IPS-20b (cell line): ENCODE measurements at regions not wholly inside any gene's neighbourhood (a gene's known extent, or its start where the extent isn't known, plus 50 kb on each side); places are given as distances from the start of the nearest gene placed in this dataset.
"Not testable (repeated sequence)": the region's sequence is repeated elsewhere in the genome, so short reads cannot be mapped to it uniquely, and the experiment has no call there.

ENCODE experiments used
- H3K27ac ChIP-seq: one replicate; pipeline ENCODE4 v1.5.1; 2013; ENCODE audit warnings: low read length
- H3K27me3 ChIP-seq: 2 replicates; pipeline ENCODE4 v1.6.1; 2013; ENCODE audit warnings: mild to moderate bottlenecking, low read length, inconsistent platforms; ENCODE audit not compliant: insufficient read depth
- H3K36me3 ChIP-seq: 2 replicates; pipeline ENCODE4 v1.6.1; 2013; ENCODE audit warnings: low read depth, mild to moderate bottlenecking, inconsistent platforms, low read length, moderate library complexity; ENCODE audit not compliant: insufficient read depth
- H3K4me1 ChIP-seq: 2 replicates; pipeline ENCODE4 v1.6.1; 2013; ENCODE audit warnings: mild to moderate bottlenecking, control low read depth, inconsistent platforms, low read length, moderate library complexity; ENCODE audit not compliant: insufficient read depth
- H3K4me3 ChIP-seq: 2 replicates; pipeline ENCODE4 v1.5.1; 2013; ENCODE audit warnings: mild to moderate bottlenecking, low read length, inconsistent platforms
- H3K9ac ChIP-seq: 2 replicates; pipeline ENCODE4 v1.6.1; 2013; ENCODE audit warnings: low read depth, mild to moderate bottlenecking, inconsistent platforms, low read length, moderate library complexity
- H3K9me3 ChIP-seq: 2 replicates; pipeline ENCODE4 v1.6.1; 2013; ENCODE audit warnings: mild to moderate bottlenecking, low read depth, low read length, inconsistent platforms; ENCODE audit not compliant: insufficient read depth

DNA sequence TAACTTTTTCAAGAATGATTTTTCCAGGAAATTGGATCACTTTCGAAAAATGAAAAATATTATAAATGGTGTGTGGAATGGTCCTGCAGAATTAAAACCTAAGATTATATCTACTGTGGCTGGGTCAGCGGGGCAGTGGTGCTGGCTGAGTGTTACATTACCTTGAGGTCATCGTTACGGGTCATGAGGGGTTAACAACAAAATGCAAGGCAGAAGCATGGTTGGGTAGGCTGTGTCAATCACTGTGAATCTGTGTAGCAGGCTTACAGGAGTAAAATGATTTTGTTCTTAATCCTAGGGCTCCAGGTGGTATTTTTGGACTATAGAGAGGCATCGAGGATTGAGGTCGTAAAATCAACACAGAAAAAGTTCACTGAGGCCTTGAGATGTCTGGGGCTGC, 105.2 kb upstream of the AMOT start:
- Histone ChIP-seq H3K27ac (no peak overlapping the region), H3K4me3 (no peak overlapping the region), H3K27me3 (no peaks in the 10 kb centered on the region), H3K9ac (no peak overlapping the region), H3K9me3 (no peaks in the 10 kb centered on the region), H3K36me3 (no peaks in the 10 kb centered on the region), H3K4me1 (no peaks in the 10 kb centered on the region)

DNA sequence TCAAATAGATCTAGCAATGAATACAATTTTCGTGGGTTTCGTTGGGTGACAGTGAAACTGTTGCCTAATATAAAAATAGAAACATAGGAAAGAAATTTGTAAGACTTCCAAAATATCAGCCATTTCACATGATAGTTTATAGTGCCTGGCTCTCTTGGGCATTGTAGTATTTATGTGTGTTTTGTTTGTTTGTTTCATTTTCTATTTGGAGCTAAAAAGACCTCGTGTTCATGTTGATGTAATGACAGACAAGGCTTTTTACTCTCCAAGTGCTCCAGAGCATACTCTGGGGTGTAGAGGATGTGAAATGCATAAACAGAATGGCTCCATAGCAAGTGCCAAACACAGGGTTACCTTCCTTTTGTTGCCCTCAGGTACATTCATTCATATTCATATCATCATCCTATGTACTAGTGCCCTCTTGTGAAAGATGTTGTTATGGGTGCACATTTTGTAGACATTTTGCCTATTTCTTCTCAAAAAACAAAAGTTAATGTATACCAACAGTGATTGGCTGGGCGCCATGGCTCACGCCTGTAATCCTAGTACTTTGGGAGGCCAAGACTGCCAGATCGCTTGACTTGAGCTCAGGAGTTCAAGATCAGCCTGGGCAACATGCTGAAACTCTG, 100.7 kb upstream of the AMOT start:
- Histone ChIP-seq H3K36me3 (no peaks in the 10 kb centered on the region), H3K9ac (no peak overlapping the region), H3K4me3 (no peak overlapping the region), H3K9me3 (no peaks in the 10 kb centered on the region), H3K27ac (no peak overlapping the region), H3K27me3 (no peaks in the 10 kb centered on the region), H3K4me1 (no peaks in the 10 kb centered on the region)

DNA sequence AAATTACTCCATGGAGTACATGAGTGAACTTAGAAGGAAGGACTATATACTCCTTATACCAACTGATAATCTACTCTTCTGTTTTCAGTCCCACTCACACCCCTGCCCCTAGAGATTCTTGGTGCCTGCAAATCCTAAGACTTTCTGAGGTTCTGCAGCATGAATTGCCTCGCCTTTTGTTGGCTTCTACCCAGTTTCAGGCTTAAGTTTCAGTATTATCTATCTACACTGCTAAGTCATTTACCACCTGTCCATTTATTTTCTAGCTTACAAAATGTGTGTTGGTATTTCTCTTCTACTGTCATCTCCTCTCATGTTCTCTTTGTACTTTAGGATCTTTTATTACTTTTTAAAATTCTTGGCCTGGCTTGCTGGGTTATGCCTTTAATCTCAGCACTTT, 94.4 kb upstream of the AMOT start:
- Histone ChIP-seq H3K27me3 (no peaks in the 10 kb centered on the region), H3K9me3 (no peaks in the 10 kb centered on the region), H3K9ac (no peak overlapping the region), H3K36me3 (no peaks in the 10 kb centered on the region), H3K4me3 (no peak overlapping the region), H3K4me1 (peaks cover 6% of the 10 kb centered on the region; the same call in 1 of the 2 replicates), H3K27ac (no peak overlapping the region)

DNA sequence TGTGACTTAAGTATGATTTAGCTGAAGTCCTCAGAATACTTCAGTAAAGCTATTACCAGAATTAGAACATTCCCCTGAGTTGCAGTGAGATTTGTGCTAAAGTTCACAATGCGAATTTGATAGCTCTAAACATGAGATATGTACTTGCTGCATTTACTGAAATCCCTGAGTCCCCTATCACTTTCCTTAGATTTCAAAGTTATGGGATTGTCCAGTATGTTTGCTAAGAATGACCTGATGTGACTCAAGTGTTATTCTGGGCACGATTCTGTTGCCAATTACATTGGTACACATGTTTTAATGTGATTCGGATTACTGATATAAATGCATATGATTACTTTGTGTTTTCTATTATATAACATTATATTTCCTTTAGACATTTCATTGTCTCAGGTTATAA, 91.3 kb upstream of the AMOT start:
- no peak overlapping the region for H3K4me3 ChIP-seq
- H3K27me3 ChIP-seq = no peaks in the 10 kb centered on the region
- no peaks in the 10 kb centered on the region for H3K36me3 ChIP-seq
- H3K9me3 ChIP-seq = no peaks in the 10 kb centered on the region
- peaks cover 6% of the 10 kb centered on the region; the same call in 1 of the 2 replicates for H3K4me1 ChIP-seq
- H3K27ac ChIP-seq = no peak overlapping the region
- no peak overlapping the region for H3K9ac ChIP-seq

DNA sequence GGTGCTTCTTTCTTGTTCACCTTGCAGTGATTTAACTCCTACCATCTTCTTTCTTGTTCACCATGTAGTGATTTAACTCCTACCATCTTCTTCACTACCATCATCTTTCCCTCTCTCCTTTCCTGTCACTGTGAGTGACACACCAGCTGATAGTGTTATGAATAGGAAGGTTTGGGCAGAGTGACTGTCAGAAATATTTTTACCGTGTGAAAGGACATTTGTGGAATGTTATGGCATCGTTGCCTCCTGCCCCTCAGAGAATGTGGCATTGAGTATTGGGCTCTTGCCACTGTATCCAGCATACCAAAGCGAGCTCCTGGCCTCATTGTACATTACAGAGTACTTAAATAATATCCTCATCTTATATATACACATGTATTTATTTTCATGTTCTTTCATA, 90.8 kb upstream of the AMOT start:
- Histone ChIP-seq H3K4me1 (peaks cover 6% of the 10 kb centered on the region; the same call in 1 of the 2 replicates), H3K9ac (no peak overlapping the region), H3K27ac (no peak overlapping the region), H3K27me3 (no peaks in the 10 kb centered on the region), H3K9me3 (no peaks in the 10 kb centered on the region), H3K36me3 (no peaks in the 10 kb centered on the region), H3K4me3 (no peak overlapping the region)

DNA sequence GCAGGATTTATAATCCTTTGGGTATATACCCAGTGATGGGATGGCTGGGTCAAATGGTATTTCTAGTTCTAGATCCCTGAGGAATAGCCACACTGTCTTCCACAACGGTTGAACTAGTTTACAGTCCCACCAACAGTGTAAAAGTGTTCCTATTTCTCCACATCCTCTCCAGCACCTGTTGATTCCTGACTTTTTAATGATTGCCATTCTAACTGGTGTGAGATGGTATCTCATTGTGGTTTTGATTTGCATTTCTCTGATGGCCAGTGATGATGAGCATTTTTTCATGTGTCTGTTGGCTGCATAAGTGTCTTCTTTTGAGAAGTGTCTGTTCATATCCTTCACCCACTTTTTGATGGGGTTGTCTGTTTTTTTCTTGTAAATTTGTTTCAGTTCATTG, 82.8 kb upstream of the AMOT start:
- not testable (repeated sequence) for H3K9me3 ChIP-seq, H3K27me3 ChIP-seq, H3K4me3 ChIP-seq, H3K9ac ChIP-seq, H3K27ac ChIP-seq, H3K4me1 ChIP-seq, H3K36me3 ChIP-seq

DNA sequence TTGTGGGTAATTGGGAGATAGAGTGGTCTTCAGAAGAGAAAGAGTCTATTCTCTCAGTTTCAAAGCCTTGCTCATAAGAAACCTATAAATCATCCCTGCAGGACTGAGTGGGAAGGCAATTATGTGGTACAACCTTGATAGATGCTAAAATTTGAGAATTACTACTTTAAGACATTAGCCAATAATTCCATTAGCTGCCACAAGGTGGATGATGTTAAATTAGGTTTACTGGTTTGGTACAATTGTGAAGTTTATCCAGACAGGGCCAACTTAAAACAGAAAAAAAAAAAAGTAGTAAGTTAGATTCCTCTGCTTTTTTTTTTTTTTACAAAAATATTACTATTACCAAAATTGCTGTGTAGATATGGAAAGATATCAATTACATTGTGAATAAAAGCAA, 73.2 kb upstream of the AMOT start:
- no peaks in the 10 kb centered on the region for H3K4me1 ChIP-seq
- no peaks in the 10 kb centered on the region for H3K36me3 ChIP-seq
- H3K4me3 ChIP-seq = no peak overlapping the region
- H3K27me3 ChIP-seq = no peaks in the 10 kb centered on the region
- H3K9ac ChIP-seq = no peak overlapping the region
- H3K9me3 ChIP-seq = no peaks in the 10 kb centered on the region
- no peak overlapping the region for H3K27ac ChIP-seq

DNA sequence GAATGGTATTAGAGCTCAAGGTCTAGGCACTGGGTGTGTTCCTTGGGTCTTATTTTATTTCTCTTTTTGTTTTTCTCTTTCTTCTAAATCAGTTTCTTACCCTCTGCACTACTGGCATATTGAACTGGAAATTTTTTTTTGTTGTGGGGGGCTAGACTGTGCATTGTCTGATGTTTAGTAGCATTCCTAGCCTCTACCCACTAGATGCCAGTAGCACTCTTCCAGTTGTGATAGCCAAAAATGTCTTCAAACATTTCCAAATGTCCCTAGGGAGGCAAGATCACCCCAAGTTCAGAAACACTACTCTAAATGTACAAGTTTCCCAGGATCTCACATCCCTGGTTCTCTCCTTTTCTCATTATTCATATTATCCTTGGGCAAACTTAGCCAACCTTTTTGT, 69.8 kb upstream of the AMOT start:
- Histone ChIP-seq H3K27me3 (no peaks in the 10 kb centered on the region), H3K27ac (no peak overlapping the region), H3K9me3 (no peaks in the 10 kb centered on the region), H3K4me1 (no peaks in the 10 kb centered on the region), H3K9ac (no peak overlapping the region), H3K4me3 (no peak overlapping the region), H3K36me3 (no peaks in the 10 kb centered on the region)

DNA sequence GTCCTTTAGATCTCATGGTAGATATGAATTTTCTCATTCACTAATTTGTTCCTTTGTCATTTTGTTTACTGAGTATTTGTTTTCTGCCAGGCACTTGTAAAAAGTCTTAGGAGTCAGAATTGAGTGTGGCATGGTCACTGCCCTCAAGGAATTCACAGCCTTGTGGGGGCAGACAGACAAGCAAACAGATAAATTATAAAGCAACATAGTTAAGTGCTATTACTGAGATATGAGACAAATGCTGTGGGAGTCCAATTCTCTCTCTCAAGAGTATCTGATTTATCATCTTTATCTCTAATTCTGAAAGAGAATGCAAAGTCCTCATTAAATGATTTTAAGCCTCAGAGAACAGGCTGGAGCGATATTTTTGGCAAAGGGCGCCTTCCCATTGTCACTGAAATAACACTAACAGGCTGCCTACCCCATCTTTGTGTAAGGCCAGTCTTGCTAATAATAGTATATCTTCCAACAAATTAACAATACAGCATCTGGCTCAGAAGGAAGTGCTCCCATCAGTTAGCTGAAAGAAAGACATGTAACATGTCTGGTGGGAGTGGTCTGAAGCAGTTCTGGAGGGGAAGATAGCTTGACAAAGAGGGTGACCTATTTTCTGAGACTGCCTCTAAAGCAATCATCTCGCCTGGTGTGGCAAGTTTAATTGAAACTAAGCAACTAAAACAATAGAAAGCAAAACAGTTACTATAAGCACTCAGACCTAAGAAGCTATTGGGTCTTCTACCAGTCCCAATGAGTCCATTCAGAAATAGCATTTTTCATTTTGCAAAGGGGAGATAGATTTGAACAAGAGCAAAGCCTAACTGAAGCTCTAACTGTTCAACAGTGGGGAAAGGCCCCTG, 61.5 kb upstream of the AMOT start:
- Histone ChIP-seq H3K27ac (no peak overlapping the region), H3K9me3 (no peaks in the 10 kb centered on the region), H3K36me3 (no peaks in the 10 kb centered on the region), H3K27me3 (no peaks in the 10 kb centered on the region), H3K4me3 (no peak overlapping the region), H3K9ac (no peak overlapping the region), H3K4me1 (no peaks in the 10 kb centered on the region)

DNA sequence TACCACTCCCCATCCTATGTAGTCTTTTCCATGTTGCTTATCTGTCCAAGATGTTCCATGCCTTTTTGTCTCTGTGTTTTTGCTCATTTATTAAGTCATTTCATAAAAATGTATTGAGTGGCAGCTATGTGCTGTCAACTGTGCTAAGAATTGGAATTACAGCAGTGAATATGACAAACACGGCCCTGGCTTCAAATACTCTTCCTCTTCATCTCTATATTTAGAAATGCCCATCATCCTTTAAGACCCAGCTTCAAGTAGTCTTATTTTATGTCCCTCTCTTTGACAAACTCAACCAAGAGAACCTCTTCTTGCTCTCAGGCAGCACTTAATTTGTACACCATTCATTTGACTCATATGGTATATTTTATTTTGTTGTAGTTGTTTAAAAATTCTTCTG, 55.4 kb upstream of the AMOT start:
- no peaks in the 10 kb centered on the region for H3K4me1 ChIP-seq

More for the DNA sequence above, 55.4 kb upstream of the AMOT start:
- Histone ChIP-seq H3K4me3 (no peak overlapping the region), H3K27me3 (no peaks in the 10 kb centered on the region), H3K36me3 (no peaks in the 10 kb centered on the region), H3K9ac (no peak overlapping the region), H3K27ac (no peak overlapping the region), H3K9me3 (no peaks in the 10 kb centered on the region)
